ENCODE measurements at regions not wholly inside any gene's neighbourhood (a gene's known extent, or its start where the extent isn't known, plus 50 kb on each side); places are given as distances from the start of the nearest gene placed in this dataset.

DNA sequence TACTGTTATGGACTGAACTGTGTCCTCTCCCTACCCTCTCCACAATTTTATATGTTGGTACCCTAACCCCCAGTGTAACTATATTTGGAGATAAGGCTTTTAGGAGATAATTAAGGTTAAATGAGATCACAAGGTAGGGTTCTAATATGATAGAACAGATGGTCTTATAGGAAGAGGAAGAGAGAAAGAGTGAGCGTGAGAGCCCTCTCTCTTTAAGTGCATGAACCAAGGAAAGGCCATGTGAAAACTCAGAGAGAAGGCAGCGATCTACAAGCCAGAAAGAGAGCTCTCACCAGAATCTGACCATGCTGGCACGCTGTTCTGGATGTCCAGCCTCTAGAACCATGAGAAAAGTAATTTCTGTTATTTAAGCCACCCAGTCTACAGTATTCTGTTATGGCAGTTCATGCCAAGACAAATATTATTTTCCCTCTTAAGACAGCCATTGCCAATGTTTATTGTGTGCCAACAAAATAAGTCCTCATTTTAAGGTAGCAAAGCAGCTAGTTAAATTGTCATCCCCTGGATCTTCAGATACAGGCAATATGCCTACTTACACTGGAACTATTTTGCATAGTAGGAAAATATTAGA, 336.2 kb downstream of the MID1IP1 start:
- DNase-seq (ENCODE audit: low read depth, low spot score) = no peak

GRCh38 chrX:39140581-39140980, 339.3 kb downstream of the MID1IP1 start:
- DNase-seq (ENCODE audit: low read depth, low spot score) = no peak

DNA sequence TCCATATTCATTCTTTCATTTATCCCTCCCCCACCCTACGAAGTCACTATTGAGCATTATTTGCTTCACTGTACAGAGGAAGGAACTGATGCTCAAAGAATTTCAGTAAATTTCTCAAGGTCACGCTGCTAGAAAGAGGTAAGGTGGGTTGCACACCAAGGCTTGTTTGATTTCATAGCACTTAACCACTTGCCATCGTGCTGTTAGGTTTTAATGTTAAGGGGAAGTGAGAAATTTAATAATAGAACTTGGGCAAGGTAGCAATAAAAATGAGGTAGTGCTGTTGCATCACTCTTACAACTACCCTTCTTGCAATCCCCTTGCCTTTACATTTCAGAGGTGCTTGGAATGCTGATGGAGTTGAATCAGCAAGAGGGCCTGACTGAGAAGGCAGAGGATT, 343.1 kb downstream of the MID1IP1 start:
- DNase-seq (ENCODE audit: low read depth, low spot score) = no peak

DNA sequence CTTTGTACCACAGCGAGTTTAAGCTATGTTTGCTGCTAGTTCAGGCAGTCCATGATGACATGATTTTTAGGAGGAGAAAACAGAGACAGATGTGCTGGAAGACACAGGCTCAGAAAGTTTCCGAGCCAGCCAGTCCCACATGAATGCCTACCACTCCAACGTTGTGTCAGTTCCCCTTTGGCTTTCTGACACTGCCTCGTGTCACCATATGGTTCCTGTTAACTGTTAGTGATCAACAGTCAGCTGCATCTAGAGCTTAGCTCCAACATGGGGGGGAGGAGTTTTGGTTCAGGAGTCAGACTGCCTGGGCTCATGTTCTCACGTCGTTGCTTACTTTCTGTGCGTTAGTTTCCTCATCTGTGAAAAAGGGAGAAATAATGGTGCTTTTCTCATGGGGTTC, 343.7 kb downstream of the MID1IP1 start:
- no peak for DNase-seq (ENCODE audit: low read depth, low spot score)

GRCh38 chrX:39145859-39146258, 344.6 kb downstream of the MID1IP1 start:
- DNase-seq (ENCODE audit: low read depth, low spot score) = no peak

DNA sequence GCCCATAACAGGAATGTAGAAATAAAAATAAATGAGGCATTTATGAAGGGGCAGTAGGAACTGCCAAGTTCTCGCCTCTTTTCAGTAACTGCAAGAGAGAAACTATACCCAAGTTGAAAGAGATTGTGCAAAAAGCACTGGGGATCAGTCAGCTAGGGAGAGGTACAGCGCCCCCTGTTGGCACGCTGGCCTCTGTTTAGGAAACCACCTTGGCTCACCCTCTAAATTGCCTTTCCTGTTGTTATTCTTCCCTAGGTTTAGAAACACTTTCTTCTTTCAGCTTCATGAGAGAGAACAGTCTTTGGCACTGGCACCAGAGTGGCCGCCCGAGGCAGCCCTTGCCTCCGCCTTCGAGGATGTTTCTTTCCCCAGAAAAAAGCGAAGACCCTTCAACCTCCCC, 348.5 kb downstream of the MID1IP1 start:
- peak; percentile 94 for DNase-seq (ENCODE audit: low read depth, low spot score)

DNA sequence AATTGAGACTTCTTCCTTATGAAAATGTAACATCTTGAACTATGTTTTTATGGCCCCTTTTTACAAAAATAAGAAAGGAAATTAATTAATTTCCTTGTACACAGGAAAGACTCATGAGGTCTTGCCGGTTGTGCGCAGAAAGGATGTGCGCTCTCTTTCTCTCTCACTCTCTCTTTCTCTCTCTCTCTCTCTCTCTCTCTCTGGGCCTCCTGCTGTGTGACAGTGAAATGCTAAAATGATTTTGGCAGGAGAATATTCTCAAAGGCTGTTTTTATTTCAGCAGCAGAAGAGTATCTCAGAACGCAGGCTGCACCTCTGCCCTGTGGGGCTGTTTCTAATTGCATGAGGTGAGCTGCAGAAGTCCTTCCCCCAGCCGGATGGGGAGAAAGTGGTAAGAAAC, 349.0 kb downstream of the MID1IP1 start:
- peak; percentile 37 for DNase-seq (ENCODE audit: low read depth, low spot score)

DNA sequence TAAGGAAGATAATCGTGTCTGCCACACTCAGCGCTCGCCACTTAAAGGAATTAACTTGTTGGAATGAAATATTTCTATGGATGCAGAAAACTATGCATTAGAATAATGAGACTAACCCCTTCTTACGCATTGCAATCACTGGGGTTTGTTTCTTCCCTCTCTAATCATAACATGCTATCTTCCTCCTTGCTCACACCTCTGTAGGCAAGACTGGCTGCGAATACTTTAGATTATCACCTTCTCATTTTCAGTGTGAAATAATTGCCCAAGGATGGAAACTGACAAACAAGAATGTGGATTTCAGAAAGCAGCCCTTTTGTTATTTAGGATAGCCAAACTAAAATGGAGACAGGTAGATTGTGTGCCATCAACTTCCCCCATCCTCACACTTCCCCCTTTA, 349.4 kb downstream of the MID1IP1 start:
- DNase-seq (ENCODE audit: low read depth, low spot score) = no peak

- peak; percentile 89 for DNase-seq (ENCODE audit: low read depth, low spot score)
These were observed 350.9 kb downstream of the MID1IP1 start for GRCh38 chrX:39152106-39152649.

DNA sequence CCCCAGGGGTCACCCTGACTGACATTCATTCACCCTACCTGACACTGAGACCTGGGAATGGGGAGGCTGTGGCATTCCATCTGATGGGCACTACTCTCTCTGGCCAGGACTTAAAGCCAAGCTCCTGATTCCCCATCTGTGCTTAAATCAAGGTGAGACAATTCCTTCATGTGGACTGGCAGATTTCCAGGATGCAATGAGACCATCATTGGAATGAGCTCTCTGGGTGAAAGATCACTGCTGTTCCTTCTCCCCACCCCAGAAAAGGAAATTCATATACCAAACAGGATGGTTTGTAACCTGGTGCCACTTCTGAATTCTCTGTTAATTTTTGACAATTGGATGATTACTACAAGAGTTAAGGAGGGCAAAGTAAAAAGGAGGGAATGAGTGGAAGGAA, 354.8 kb downstream of the MID1IP1 start:
- DNase-seq (ENCODE audit: low read depth, low spot score) = no peak

- no peak for DNase-seq (ENCODE audit: low read depth, low spot score)
These were observed 355.7 kb downstream of the MID1IP1 start for GRCh38 chrX:39157006-39157405.

DNA sequence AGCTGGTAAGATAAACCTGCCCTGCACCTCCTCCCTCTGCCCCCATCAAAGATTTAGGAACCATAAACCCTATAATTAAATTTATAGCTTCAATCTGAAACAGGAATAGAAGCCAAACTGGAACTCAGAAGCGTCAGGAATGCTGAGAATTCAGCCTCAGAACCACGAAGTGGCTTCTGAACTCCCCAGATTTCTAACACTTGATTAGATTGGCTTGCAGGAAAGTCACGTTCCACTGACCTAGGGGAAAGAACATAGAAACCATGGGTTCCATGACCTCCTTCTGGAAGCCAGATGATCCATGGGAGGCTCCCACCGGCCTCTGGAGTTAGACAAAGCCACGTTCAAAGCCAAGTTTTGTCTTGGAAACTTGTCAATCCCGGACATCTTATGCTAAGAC, 356.5 kb downstream of the MID1IP1 start:
- no peak for DNase-seq (ENCODE audit: low read depth, low spot score)

- peak; percentile 49 for DNase-seq (ENCODE audit: low read depth, low spot score)
These were observed 357.8 kb downstream of the MID1IP1 start for GRCh38 chrX:39158801-39159657.

DNA sequence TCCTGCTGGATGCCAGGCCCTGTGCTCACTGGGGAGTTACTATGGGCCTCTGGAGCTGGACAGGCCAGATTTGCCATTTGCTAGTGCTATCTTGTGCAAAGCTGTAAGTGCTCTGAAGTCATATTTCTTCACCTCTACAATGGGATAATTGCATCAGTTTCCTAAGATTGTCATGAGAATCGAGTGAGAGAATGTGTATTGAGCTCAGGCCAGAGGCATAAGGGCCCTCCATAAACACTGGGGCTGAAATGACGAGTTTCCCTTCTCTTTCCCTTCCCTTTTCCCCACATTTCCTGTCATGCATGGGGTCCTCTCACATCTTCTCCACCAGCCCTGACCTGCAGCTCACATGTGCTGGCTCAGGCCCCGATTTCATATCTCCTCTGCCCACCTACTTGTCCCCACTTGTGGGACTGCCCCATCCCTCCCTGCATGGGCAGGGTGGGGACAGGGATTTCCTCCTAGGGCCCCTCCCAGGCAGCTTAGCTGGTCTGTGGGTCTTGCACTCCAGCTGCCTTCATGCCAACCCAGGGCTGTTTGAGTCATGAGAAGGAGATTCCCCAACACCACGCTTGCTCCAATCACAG, 358.8 kb downstream of the MID1IP1 start:
- no peak for DNase-seq (ENCODE audit: low read depth, low spot score)

- no peak for DNase-seq (ENCODE audit: low read depth, low spot score)
These were observed 360.5 kb downstream of the MID1IP1 start for GRCh38 chrX:39161611-39162255.

DNA sequence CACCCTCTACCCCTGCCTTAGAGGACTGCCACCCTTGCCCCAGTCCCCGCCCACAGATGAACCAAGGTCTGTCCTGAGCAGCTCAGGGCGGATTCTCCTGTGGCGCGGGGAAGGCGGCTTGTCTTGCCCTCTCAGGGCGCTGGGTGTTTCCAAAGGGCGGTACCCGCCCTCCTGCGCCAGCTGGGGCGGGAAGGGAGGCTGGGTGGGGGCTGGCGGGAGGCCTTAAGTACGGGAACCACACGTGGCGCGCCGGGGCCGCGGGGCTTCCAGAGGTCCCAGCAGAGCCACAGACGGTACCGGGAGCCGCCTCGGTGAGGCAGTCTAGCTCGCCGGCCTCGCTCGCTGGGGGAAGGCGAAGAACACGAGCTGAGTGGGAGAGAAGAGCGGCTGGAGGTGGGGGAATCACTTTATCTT, 361.1 kb downstream of the MID1IP1 start:
- DNase-seq (ENCODE audit: low read depth, low spot score) = peak; percentile 38

DNA sequence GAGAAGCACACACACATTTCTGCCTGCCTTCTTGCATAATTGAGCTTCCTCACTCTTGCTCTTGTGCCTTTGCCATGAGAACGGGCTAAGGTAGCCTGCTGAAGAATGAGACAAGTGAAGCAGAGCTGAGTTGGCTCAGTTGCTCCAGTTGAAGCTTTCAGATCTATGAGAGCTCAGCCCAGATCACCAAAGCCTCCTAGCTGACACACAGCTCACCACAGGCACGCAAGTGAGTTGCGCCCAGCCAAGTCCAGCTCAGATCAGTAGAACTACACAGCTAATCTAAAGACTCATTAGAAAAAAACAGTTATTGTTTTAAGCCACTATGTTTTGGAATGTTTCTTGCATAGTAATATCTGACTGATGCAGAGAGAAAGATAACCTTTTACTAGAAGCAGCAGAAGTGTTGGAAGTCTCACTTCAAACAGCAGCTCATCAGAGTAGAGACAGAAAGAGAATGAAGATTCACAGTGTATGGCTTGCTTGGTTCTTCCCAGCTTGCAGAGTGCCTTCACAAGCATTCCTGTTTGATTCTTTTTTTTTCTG, 362.4 kb downstream of the MID1IP1 start:
- DNase-seq (ENCODE audit: low read depth, low spot score) = no peak

DNA sequence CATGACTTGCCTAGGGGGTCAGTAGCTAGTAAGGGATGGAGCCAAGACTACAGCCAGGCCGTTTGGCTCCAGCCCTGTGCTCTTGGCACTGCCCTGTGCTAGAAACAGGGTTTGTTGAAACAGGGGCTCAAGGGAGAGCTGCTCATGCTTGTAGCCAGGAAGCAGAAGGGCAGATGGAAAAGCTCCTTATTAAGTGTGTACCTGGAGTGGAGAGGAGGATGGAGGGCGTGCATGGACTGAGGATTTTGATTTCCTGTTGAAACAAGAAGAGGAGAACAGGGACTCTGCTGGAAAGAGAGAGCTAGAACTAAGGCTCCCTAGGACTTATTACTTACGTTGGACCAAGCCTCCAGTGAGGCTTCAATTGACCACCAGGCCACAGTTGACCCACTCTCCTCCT, 363.0 kb downstream of the MID1IP1 start:
- DNase-seq (ENCODE audit: low read depth, low spot score) = no peak

DNA sequence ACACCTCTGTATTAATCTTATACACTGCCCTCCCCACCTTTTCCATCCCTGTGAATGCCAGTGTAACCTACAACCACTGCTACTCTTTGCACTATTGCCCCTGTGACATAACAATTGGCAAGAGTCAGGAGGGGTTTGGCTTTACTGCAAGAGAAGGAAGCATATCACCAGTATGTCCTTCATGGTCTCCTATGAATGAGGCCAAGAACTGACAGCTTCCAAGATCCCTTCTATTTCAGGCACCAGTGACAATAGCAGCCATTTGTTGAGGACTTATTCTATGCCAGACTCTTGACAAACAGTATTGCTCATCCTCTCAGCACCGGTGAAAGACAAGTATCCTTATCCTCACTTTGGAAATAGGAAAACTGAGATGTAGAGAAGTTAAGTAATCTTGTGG, 363.9 kb downstream of the MID1IP1 start:
- DNase-seq (ENCODE audit: low read depth, low spot score) = no peak

DNA sequence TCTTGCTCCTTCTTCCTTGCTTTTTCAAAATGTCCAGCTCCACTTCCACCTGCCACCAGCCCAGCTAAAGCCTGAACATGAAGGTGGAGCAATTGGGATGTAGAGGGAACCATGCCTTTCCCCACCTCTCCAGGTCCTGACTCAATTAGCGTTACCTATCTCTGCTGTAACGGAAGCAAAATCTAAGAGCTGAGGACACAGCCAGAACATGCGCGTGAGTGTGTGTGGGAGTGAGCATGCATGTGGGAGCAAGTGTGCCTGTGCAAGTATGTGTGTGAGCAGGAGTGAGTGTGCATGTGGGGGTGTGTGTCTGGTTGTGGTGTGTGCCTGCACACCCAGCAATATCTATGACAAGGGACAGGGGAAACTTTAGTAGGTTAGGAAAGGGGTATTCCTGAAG, 364.5 kb downstream of the MID1IP1 start:
- DNase-seq (ENCODE audit: low read depth, low spot score) = no peak

GRCh38 chrX:39167791-39168190, 366.5 kb downstream of the MID1IP1 start:
- no peak for DNase-seq (ENCODE audit: low read depth, low spot score)

DNA sequence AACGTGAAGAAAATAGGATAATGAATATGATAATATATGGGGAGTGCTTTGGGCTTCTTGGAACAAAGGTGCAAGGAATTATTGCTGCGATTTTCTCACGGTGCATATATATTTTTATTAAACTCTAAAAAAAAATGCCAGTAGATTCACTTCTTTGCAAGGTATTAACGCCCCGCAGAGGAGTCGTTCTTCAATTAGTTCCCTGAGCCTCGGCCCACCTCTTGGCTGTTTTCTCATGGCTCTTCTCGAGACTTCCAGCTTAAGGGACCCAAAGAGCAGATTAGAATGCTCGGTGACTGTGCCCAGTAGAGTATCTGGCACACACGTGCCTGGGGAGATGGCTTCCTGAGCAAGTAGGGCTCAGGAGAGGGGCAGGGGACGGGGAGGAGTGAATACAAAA, 367.4 kb downstream of the MID1IP1 start:
- DNase-seq (ENCODE audit: low read depth, low spot score) = no peak

Measured in ELF-1 (cell line).